Tibial nerve (tissue), 4 donors: ENCODE measurements at regions not wholly inside any gene's neighbourhood (a gene's known extent, or its start where the extent isn't known, plus 50 kb on each side); places are given as distances from the start of the nearest gene placed in this dataset.

Source experiments
- CTCF ChIP-seq, 5 experiments: fragments of 200-600 bp in 3 of 5; fragments of 450-650 bp in 2 of 5; sonication (generic) in 3 of 5; IDR thresholded peaks; one replicate each; pipeline ENCODE4 v1.5.1; 2016 to 2019; ENCODE audit warnings: antibody characterized with exemption in 5 of 5, mild to moderate bottlenecking in 3 of 5, moderate library complexity in 2 of 5
- EP300 ChIP-seq, 2 donors: sonication (generic); formaldehyde crosslinking; IDR thresholded peaks; one replicate each; pipeline ENCODE4 v1.6.1; 2017; ENCODE audit warnings: antibody characterized with exemption in 2 of 2, mild to moderate bottlenecking in 1 of 2
- POLR2A ChIP-seq, 2 donors: fragments of 450-650 bp; IDR thresholded peaks; one replicate each; pipeline ENCODE4 v1.6.1; 2017; ENCODE audit warnings: antibody characterized with exemption in 2 of 2, mild to moderate bottlenecking in 2 of 2, moderate library complexity in 2 of 2

- no peak for TF ChIP-seq CTCF (IDR thresholded peaks at IDR 0.05)
- no peak for TF ChIP-seq EP300 (IDR thresholded peaks at IDR 0.05)
- no peak for TF ChIP-seq POLR2A (IDR thresholded peaks at IDR 0.05)
Observed at GRCh38 chr2:235224410-235224809, 269.4 kb upstream of the AGAP1 start.
